T-helper 2 cell (primary cell): ENCODE measurements at regions not wholly inside any gene's neighbourhood (a gene's known extent, or its start where the extent isn't known, plus 50 kb on each side); places are given as distances from the start of the nearest gene placed in this dataset.

Experiments
- DNase-seq, 5 experiments: peaks; one replicate each; pipeline versions ENCODE4 v3.0.0 to v3.0.0-alpha.2; 2012 to 2022

- DNase-seq, result no peak
These were observed 308.3 kb upstream of the HS3ST1 start for GRCh38 chr4:11736978-11737377.

- no peak for DNase-seq
These were observed 307.0 kb upstream of the HS3ST1 start for GRCh38 chr4:11735651-11736050.

GRCh38 chr4:11732155-11732554, 303.5 kb upstream of the HS3ST1 start:
- no peak for DNase-seq

DNA sequence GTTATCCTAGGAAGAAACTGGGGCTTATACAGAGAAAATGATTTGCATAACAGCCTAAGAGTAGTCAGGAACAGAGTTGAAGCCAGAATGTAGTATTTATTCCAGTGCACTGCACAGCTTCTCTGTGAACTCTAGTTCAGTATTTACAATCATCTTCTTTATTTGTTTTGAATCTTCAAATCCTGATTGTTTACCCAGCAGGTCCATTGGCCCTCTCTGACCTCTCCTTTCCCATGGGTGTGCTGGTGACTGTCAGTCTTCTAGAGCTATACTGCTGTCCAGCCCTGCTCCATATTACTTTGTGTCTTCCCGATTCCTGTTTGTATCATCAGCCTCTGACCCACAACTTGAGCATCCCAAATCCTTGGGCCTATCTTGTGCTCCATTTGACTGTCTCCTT, 301.9 kb upstream of the HS3ST1 start:
- DNase-seq, result no peak

GRCh38 chr4:11729548-11729947, 300.9 kb upstream of the HS3ST1 start:
- DNase-seq, result no peak

DNA sequence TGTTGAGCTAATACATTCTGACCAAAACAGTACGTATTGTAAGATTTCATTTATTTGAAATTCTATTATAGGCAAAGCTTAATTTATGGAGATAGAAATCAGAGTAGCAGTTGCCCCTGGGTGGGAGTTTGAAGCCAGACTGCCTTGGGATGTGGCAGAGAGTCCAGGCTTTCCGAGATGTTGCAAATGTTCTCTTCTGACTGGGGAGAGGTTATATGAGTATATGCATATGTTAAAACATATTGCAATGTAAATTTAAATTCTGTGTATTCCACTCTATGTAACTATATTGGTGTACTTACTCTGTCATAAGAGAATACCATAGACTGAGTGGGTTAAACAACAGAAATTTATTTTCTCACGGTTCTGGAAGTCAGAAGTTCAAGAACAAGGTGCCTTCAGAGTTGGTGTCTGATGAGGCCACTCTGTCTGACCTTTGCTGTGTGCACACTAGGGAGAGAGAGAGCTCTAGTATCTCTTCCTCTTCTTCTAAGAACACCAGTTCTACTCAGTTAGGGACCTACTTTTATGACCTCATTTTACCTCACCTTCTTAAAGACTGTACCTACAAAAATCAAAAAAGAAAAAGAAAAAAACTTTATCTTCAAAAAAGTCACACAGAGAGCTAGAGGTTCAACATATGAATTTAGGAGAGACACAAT, 299.3 kb upstream of the HS3ST1 start:
- no peak for DNase-seq

- DNase-seq, result no peak
These were observed 296.0 kb upstream of the HS3ST1 start for GRCh38 chr4:11724731-11725130.

DNA sequence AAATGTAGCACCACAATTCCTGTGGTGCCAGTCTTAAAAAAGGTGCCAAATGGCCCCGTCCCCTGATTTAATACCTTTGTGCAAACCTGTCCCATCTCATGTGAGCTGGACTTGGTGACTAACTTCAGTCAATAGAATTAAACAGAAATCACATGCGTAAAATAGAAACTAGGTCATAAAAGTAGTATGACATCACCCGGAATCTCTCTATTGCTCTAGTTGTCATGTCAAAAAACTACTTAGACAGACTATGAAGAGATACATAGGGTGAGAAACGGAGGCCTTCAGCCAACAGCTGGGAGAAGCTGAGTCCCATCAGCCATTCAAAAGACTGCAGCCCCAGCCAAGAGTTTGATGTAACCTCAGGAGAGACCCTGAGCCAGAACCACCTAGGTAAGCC, 293.5 kb upstream of the HS3ST1 start:
- DNase-seq, result no peak

DNA sequence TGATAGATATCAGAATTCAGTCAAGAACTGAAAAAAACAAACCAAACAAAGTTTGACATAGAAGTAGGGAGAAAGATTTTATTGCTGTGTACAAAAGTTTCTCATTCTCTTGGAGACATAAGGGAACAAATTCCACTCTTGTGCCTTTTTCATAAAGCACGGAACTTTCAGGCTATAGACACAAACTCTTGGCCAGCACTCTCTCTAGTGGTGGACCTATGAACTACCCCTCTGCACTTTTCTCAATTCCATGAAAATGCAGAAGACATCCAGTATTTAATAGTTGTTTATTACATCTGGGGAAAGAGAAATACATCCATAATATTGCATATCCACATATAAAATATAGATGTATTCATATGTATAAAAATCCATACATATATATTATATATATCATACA, 291.6 kb upstream of the HS3ST1 start:
- DNase-seq, result peak in 1 of 5 experiments; percentile 3

DNA sequence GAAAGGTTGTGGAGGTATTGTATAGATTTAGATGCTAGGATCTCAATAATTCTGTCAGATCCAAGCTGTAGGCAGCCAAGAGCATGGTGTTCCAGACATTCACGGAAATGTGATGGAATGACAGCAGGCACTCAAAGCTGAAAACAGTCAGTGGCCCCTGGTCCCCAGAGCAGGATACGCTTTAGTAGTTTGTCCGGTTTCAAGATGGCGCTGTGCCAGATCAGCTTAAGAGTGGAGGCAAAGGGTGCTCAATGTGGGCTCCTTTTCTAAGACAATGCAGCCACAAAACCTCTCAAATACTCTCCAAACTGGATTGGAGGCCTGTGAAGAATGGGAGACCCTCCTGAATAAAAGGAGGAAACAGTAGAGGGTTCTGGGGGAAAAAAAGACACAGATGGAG, 291.2 kb upstream of the HS3ST1 start:
- DNase-seq, result no peak

GRCh38 chr4:11715753-11716521, 287.2 kb upstream of the HS3ST1 start:
- DNase-seq, result no peak

DNA sequence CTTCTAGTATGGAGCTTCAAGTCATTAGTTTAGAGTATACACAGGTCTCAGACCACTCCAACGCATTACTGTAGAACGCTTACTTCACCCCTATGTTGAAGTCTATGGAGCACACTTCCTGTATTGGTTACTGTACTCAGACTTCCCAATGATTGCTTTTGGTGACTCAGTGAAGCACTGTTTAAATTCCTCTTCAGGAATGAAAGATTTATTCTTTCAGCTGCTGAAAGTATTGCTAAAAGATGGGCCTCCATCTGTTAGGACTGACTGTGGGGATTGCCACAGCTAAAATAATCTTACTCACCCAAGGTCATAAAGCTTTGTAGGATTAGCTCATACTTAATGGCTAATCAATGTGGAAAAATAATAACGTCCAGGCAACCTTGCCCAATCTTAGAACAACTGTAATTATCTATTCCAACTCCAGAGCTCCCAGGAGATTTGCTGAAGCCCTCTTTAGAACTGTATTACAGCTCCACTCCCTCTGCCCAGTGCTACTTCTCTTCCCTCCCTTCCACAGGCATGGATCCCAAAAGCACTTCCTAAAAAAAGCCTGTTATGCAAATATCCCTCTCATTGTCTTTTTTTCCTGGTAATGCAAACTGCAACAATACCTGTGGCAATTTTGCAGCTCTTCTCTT, 281.9 kb upstream of the HS3ST1 start:
- DNase-seq, result no peak

DNA sequence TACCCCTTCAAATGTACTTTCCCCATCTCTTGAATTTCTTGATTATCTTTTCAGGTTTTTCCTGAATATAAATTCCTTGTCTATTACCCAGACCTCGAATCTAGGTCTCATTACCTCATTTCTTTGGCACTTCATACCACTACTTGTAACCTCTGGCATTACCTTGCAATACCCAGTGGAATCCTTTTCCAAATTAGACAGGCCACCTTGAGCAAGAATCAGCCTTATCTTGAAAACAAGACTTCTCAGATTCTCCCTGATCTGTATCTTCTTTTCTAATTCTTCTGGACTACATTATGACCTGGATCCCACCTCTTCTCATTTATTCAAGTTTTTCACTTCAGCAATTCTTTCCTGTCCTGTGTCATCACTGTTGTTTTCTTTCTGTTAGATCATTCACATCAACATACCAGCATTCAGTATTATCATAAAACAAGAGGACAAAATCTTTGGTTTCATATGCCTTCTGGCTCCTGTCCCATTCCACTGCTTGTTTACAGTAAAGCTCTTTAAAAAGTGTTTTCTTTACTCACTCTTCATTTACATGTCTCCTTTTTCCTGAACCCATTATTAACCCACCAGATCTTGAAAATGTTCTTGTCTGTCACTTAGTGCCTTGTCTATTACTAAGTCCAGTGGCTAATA, 275.6 kb upstream of the HS3ST1 start:
- DNase-seq, result no peak

- no peak for DNase-seq
These were observed 274.3 kb upstream of the HS3ST1 start for GRCh38 chr4:11702886-11703557.

DNA sequence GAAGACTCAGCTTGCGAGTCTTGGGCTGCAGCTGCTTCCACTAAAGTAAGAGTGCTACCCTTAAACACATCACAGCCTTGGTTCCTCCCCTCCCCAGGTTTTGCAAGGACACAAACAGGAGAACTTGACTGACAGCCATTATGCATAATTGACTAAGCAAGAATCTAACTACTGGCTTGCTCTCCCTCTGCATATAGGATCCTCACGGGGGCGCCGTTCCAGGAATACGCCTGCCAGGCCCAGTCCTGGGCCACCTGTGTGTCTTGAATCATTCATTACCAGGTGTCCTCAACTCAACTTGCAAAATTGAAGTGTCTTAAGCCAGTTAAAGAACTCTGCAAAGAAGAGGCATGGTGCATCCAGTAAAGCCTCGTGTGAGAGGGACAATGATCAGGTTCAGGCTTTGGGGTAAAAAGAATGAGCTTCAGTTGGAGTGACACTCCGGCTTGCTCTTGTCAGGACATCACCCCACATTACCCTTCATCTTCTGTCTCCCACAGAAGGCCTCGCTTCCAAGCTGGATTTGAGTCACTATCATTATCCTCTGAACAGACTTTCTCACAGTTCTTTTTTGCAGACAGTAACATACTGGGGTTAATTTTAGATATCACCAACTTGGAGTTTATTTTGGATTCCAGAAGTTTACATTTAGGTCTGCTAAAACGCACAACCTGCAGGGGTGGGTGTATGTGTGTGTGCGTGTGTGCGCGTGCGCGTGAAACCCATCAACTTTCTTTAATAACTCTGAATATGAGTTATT, 273.5 kb upstream of the HS3ST1 start:
- DNase-seq, result no peak

- no peak for DNase-seq
These were observed 272.1 kb upstream of the HS3ST1 start for GRCh38 chr4:11700751-11701226.

- no peak for DNase-seq
These were observed 270.3 kb upstream of the HS3ST1 start for GRCh38 chr4:11698846-11699590.

- no peak for DNase-seq
These were observed 269.3 kb upstream of the HS3ST1 start for GRCh38 chr4:11698033-11698432.

DNA sequence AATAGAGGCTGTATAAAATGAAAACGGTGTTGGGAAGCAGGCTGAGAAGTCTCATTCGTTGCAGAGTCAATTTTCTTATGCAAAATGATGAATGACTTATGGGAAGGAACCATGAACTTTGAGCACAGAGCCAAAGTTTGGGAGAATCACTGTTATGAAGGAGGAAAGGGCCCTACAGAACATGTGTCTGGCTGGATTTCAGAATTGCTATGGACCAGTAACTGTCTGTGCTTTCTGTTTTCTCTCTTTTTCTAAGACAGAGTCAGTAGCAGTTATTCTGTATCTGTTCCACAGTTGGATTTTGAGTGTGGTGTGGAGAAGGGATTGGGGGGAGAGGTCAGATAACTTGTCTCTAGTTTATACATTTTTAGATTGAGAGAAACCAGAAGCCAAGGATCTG, 265.0 kb upstream of the HS3ST1 start:
- no peak for DNase-seq

GRCh38 chr4:11691236-11691635, 262.5 kb upstream of the HS3ST1 start:
- no peak for DNase-seq

DNA sequence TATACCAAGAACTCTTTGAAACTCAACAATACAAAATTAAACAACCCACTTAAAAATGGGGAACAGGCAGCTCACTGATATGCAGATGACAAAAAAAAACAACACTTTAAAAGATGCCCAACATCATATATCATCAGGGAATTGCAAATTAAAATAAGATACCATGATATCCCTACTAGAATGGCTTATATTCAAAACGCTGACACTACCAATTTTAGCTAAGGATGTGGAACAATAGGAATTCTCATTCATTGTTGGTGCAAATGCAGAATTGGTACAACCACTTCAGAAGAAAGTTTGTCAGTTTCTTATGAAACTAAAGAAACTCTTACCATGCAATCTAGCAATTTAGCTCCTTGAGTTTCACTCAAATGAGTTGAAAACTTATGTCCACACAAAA, 259.0 kb upstream of the HS3ST1 start:
- no peak for DNase-seq
